ENCODE measurements at regions not wholly inside any gene's neighbourhood (a gene's known extent, or its start where the extent isn't known, plus 50 kb on each side); places are given as distances from the start of the nearest gene placed in this dataset.
A peak's percentile ranks its signal among the peaks of the same experiment; 100 is the strongest.

DNA sequence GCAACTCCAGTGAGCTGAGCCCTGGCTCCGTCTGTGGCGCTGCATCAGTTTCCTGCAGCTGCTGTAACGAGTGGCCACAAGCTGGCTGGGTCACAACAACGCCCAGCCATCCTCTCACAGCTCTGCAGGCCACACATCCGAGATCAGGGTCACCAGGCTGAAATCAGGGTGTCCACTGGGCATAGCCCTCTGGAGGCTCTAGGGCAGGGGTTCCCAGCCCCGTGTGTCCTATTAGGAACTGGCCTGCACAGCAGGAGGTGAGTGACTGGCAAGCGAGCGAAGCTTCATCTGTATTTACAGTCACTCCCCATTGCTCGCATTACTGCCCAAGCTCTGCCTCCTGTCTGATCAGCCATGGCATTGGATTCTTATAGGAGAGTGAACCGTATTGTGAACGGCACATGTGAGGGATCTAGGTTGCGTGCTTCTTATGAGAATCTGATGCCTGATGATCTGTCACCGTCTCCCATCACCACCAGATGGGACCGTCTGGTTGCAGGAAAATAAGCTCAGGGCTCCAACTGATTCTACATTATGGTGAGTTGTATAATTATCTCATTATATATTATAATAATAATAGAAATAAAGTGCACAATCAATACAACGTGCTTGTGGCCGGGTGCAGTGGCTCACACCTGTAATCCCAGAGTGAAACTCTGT, 176.5 kb downstream of the SEC14L1 start:
- DNase-seq (peak; percentile 7 to 23), ATAC-seq (no peak)
- intact Hi-C loops (cut with DNase I, micrococcal nuclease), result no loop called here

DNA sequence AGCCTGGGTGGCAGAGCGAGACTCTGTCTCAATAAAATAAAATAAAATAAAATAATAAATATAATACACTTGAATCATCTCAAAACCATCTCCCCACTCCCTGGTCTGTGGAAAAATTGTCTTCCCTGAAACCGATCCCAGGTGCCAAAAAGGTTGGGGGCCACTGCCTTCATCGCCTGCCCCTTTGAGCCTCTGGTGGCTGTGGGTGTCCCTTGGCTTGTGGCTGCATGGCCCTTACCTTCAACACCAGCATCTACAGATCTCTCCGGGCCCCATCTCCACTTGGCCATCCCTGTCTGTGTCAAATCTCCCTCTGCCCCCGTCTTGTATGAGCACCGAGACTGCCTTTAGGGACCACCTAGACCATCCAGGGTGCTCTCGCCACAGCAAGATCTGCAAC, 177.3 kb downstream of the SEC14L1 start:
- intact Hi-C loops (cut with DNase I, micrococcal nuclease), result no loop called here
- no peak for ATAC-seq
- DNase-seq, result peak; percentile 9 to 24

DNA sequence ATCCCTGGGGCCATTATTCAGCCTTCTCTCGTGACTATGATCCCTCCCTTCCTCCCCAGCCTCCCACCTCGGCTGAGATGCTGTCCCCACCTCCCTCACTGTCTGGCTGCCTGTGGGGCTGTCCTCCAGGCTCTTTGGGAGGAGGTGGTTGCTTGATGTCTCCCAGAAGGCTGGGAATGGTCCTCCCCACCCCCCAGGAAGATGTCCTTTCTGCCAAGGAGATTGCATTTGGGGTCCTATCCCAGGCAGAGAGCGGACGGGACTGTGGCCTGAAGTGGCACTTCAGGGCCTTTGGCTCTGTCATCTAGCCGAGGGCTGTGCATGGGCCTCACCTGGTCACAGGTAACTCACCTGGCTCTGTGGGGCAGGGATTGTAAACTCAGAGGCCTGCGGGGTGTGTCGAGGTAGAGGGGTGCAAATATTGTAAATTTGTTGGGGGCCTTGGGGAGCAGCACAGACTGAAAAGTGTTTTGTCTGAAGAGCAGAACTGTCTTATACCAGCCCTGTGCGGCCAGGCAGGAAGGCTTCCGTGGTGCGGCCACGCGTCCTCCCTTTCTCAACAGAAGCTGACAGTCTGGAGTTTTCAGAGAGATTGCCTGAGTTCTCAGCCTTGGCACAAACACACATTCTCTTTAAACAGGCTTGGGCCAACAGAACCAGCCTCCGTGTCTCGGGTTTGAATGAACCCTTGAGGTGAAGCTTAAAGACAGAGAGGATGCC, 177.9 kb downstream of the SEC14L1 start:
- ATAC-seq, result peak; percentile 55
- intact Hi-C loops (cut with DNase I, micrococcal nuclease), result no loop called here
- DNase-seq, result peak; percentile 53 to 65

DNA sequence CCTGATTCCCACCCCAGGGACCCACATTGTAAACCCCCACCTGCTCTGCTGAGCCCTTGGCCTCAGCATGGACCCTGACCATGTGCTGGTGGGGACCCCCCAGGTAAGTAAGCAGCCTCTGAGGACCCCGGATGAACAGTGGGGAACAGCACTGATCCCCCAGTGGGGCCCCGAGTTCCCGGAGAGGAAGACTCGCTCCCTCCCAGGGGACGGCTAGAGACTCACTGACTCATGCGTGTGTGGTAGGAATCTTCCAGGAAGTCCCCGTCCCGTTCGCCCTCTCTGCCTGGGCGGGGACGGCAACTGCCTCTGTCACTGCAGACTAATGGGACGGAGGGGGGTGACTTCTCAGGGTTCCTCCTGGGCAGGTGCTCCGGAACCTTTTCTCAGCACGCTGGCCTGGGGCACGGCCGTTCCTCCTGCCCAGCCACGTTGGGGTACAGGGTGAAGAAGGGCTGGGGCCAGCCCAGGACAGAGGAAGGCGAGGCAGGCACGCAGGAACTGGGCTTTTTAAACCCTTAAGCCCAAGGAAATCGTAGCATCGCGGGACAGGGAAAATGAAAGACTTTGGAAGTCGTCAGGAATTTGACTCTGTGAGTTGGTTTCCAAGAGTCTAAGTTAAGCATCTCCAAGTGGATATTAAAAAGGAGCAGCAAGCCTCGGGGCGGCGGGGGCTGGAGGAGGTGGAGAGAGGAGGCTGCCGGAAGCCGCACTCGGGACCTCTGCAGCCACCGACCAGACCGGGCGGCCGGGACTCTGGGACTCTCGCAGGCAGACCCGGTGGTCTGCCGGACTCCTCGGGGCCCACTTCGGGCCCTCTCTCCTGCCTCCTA, 178.7 kb downstream of the SEC14L1 start:
- DNase-seq (peak; percentile 90 to 95), ATAC-seq (peak; percentile 94)
- intact Hi-C loops (cut with DNase I, micrococcal nuclease), result loop anchor here in 1 of 2 donors (10.0 kb wide), 1 partner anchor 175 kb away; no protein-coding TSS in a partner anchor

GRCh38 chr17:77320044-77320440, 179.3 kb downstream of the SEC14L1 start:
- ATAC-seq, result no peak
- intact Hi-C loops (cut with DNase I, micrococcal nuclease), result loop anchor here in 1 of 2 donors (10.0 kb wide), 1 partner anchor 175 kb away; no protein-coding TSS in a partner anchor

DNA sequence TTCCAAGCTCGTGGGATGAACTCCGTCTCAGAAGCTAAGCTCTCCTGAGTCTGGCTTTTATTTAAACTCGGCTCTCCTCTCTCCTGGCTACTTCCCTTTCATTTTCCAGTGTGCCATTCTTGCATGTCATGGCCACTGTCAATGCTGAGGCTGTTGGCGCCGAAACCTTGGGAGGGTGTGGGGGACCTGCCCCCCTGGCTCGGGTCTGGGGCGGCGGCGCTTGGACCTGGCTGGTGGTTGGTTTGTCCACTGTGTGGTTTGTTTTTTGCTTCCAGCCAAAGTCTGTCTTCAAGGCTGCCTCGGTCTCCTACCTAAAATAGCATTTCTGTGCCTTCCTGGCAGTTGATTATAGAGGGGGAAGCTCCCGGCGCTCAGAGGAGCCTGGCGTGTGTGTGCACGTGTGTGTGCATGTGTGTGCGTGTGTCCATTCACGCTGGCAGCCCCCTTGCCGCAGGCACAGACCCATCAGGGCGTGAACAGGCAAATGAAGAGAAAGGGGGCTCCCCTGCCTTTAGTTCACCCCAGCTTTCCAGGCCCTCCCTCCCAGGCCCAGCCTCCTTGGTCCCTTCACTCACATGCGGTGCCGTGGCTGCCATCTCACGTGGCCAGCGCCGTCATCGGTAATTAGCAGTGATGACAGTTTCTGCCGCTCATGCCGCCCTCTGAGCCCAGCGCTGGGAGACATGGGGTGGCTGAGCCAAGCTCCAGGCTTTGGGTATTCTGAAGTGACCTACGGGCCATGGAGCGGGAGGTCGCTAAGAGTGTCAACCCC, 179.9 kb downstream of the SEC14L1 start:
- ATAC-seq (no peak), DNase-seq (peak; percentile 43 to 48)
- intact Hi-C loops (cut with DNase I, micrococcal nuclease), result loop anchor here in 1 of 2 donors (10.0 kb wide), 1 partner anchor 174 kb away; no protein-coding TSS in a partner anchor

More at GRCh38 chr17:77320044-77320440, 179.3 kb downstream of the SEC14L1 start:
- DNase-seq, result peak; percentile 33

DNA sequence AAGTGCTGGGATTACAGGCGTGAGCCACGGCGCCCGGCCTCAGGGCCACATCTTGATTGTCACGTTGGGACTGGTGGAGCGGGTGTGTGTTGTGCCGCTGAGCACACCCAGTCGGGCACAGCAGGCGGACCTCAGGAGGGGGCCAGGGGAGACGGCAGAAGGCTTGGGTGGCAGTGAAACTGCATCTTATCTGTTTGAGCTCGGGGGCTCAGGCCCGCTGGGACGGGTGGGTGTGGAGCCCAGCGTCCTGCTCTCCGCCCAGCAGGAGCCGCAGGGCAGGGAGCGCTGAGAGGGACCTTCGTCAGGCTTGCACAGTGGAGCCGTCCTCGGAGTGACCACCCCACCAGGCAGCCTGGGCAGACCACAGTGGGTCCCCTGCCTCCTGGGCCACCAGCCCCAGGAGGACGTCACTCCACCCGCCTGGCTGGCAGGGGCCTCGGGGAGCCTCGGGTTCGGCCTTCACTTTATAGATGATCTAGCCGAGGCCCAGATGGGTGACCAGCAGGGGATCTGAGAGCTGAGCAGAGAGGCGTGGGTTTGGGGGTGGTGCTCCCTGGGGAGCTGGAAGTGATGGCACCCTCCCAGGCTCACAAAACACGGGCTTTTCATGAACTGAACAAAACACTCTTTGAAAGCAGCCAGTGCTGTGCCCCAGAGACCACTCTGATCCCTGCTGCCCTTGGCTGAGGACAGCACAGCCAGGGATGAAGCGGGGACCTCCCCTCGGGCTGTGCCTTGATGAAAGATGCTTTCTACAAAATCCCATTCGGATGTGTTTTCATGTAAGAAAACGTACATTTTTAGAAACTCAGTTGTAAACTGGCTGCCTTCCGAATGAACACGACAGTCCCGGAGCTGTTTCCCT, 181.1 kb downstream of the SEC14L1 start:
- ATAC-seq (no peak), DNase-seq (peak; percentile 22 to 29)
- intact Hi-C loops (cut with DNase I, micrococcal nuclease), result loop anchor here in 1 of 2 donors (10.0 kb wide), 1 partner anchor 173 kb away; no protein-coding TSS in a partner anchor

- peak; percentile 52 to 81 for DNase-seq
- ATAC-seq, result no peak
- intact Hi-C loops (cut with DNase I, micrococcal nuclease), result loop anchor here in 1 of 2 donors (10.0 kb wide), 1 partner anchor 172 kb away; no protein-coding TSS in a partner anchor
Measured at GRCh38 chr17:77322514-77323412, 182.0 kb downstream of the SEC14L1 start.

- peak; percentile 38 to 51 for DNase-seq
- ATAC-seq, result no peak
- intact Hi-C loops (cut with DNase I, micrococcal nuclease), result loop anchor here in 1 of 2 donors (10.0 kb wide), 1 partner anchor 171 kb away; no protein-coding TSS in a partner anchor
Measured at GRCh38 chr17:77323413-77324171, 182.8 kb downstream of the SEC14L1 start.

DNA sequence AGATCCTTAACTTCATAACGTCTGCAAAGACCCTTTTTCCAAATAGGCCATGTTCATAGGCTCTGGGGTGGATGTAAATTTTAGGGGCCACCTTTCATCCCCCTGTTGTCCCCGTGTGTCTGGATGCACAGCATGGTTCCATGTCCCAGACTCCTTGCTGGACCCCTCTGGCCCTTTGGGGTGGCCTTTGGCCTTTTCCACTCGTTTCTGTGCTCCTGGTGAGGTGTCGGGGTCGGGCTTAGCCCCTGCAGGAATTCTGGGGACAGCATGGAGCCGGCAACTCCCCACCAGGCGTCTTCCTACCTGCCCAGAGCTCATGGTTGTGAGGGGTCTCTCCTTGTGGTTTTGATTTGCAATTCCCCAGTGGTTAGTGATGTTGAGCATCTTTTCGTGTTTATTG, 183.5 kb downstream of the SEC14L1 start:
- DNase-seq (peak; percentile 10 to 24), ATAC-seq (no peak)
- intact Hi-C loops (cut with DNase I, micrococcal nuclease), result loop anchor here in 1 of 2 donors (10.0 kb wide), 1 partner anchor 171 kb away; no protein-coding TSS in a partner anchor

GRCh38 chr17:77325577-77326075, 184.9 kb downstream of the SEC14L1 start:
- intact Hi-C loops (cut with DNase I, micrococcal nuclease), result loop anchor here in 1 of 2 donors (10.0 kb wide), 1 partner anchor 169 kb away; no protein-coding TSS in a partner anchor
- peak; percentile 14 for ATAC-seq
- DNase-seq, result peak in 1 of 2 donors; percentile 44

DNA sequence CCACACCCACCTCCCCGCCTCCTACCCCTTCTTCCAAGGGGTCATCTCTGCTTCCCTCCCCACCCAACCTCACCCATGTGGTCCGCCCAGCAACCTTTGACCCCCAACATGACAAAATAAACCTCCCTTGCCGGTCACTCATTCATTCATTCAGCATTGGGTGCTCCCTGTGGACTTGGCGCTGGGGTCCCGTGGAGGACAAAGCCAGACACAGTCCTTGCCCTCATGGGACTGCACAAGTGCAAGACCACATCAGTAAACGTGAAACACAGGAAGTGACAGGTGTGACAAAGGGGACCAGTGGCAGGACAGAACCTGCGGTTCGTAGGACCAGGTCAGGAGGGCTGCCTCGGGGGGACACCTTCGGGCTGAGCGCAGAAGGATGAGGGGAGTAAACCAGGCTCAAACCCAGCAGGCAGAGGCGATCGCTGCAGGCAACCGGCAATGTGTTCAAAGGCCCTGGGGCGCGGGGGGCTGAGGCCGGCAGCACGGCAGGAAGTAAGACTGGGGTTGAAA, 185.4 kb downstream of the SEC14L1 start:
- ATAC-seq (no peak), DNase-seq (peak in 1 of 2 donors; percentile 21)
- intact Hi-C loops (cut with DNase I, micrococcal nuclease), result loop anchor here in 1 of 2 donors (10.0 kb wide), 1 partner anchor 169 kb away; no protein-coding TSS in a partner anchor

- DNase-seq, result no peak
- ATAC-seq, result no peak
- intact Hi-C loops (cut with DNase I, micrococcal nuclease), result loop anchor here in 1 of 2 donors (10.0 kb wide), 1 partner anchor 168 kb away; no protein-coding TSS in a partner anchor
Measured at GRCh38 chr17:77326636-77327035, 185.9 kb downstream of the SEC14L1 start.

- ATAC-seq, result no peak
- DNase-seq, result peak in 1 of 2 donors; percentile 24
- intact Hi-C loops (cut with DNase I, micrococcal nuclease), result loop anchor here in 1 of 2 donors (10.0 kb wide), 1 partner anchor 168 kb away; no protein-coding TSS in a partner anchor
Measured at GRCh38 chr17:77327181-77327565, 186.4 kb downstream of the SEC14L1 start.
